ENCODE measurements at regions not wholly inside any gene's neighbourhood (a gene's known extent, or its start where the extent isn't known, plus 50 kb on each side); places are given as distances from the start of the nearest gene placed in this dataset.

GRCh38 chr12:60180298-60180697 is 584.5 kb downstream of the SLC16A7 start:
- no peak for TF ChIP-seq CTCF (IDR thresholded peaks at IDR 0.05; ENCODE audit: insufficient read depth, low read depth, low read length)
- no peak overlapping the region for H3K4me3 ChIP-seq (ENCODE audit: low read depth, low read length)
- no peak for DNase-seq (ENCODE audit: low read depth)

- DNase-seq (ENCODE audit: low read depth), result no peak
- TF ChIP-seq CTCF (IDR thresholded peaks at IDR 0.05; ENCODE audit: insufficient read depth, low read depth, low read length), result no peak
- no peak overlapping the region for H3K4me3 ChIP-seq (ENCODE audit: low read depth, low read length)
Observed at GRCh38 chr12:60182354-60182753, 586.5 kb downstream of the SLC16A7 start.

- TF ChIP-seq CTCF (IDR thresholded peaks at IDR 0.05; ENCODE audit: insufficient read depth, low read depth, low read length), result no peak
- H3K4me3 ChIP-seq (ENCODE audit: low read depth, low read length), result no peak overlapping the region
- no peak for DNase-seq (ENCODE audit: low read depth)
Observed at GRCh38 chr12:60184096-60184495, 588.3 kb downstream of the SLC16A7 start.

GRCh38 chr12:60185060-60185459 is 589.2 kb downstream of the SLC16A7 start:
- no peak overlapping the region for H3K4me3 ChIP-seq (ENCODE audit: low read depth, low read length)
- no peak for TF ChIP-seq CTCF (IDR thresholded peaks at IDR 0.05; ENCODE audit: insufficient read depth, low read depth, low read length)
- no peak for DNase-seq (ENCODE audit: low read depth)

GRCh38 chr12:60191271-60191670 is 595.4 kb downstream of the SLC16A7 start:
- H3K4me3 ChIP-seq (ENCODE audit: low read depth, low read length), result no peak overlapping the region
- no peak for DNase-seq (ENCODE audit: low read depth)
- no peak for TF ChIP-seq CTCF (IDR thresholded peaks at IDR 0.05; ENCODE audit: insufficient read depth, low read depth, low read length)

- DNase-seq (ENCODE audit: low read depth), result no peak
- no peak for TF ChIP-seq CTCF (IDR thresholded peaks at IDR 0.05; ENCODE audit: insufficient read depth, low read depth, low read length)
- H3K4me3 ChIP-seq (ENCODE audit: low read depth, low read length), result no peak overlapping the region
Observed at GRCh38 chr12:60191676-60192359, 596.0 kb downstream of the SLC16A7 start.

GRCh38 chr12:60194678-60195077 is 598.8 kb downstream of the SLC16A7 start:
- no peak for TF ChIP-seq CTCF (IDR thresholded peaks at IDR 0.05; ENCODE audit: insufficient read depth, low read depth, low read length)
- peak; percentile 17 for DNase-seq (ENCODE audit: low read depth)
- H3K4me3 ChIP-seq (ENCODE audit: low read depth, low read length), result no peak overlapping the region
